ENCODE measurements at regions not wholly inside any gene's neighbourhood (a gene's known extent, or its start where the extent isn't known, plus 50 kb on each side); places are given as distances from the start of the nearest gene placed in this dataset.
A peak's percentile ranks its signal among the peaks of the same experiment; 100 is the strongest.

DNA sequence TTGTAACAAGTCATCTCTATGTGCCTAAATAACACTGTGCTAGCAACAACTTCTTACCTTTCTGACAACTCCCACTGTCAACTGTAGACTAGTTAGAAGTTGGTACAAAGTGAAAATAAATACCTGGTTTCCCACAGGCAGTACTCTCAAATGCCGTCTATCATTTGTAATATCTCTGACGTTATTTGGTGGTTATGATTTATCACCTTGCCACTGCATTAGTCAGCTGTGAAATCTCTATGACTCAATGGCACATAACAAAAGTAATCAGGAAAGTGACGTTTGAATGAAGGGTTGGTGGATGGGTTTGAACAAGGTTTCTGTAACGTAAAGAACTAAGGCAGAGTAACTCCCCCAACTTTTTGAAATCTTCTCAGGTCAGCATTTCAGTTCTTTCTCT lies 592.3 kb downstream of the MAT2B start:
- DNase-seq (ENCODE audit: low read depth), result peak; percentile 92

DNA sequence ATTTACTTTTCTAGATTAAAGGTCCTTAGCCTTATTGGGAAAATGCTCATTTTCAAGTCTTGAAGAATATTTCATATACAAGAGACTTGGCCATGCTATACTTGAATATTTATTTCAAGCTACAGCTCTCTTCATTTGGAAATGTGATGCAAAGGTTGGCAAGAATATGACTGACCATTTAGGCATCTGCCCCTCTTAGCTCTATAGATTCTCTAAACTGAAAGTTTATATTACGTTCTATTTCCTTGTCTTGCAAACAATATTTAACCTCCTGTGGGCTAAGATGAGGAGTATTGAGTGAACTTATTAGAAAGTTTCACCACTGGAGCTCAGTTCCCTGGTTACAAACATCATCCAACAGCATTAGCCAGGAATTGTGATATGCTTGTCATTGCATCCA lies 593.1 kb downstream of the MAT2B start:
- no peak overlapping the region for H3K4me3 ChIP-seq (ENCODE audit: low read length)
- no peak for DNase-seq (ENCODE audit: low read depth)
- TF ChIP-seq, protein P1, sequence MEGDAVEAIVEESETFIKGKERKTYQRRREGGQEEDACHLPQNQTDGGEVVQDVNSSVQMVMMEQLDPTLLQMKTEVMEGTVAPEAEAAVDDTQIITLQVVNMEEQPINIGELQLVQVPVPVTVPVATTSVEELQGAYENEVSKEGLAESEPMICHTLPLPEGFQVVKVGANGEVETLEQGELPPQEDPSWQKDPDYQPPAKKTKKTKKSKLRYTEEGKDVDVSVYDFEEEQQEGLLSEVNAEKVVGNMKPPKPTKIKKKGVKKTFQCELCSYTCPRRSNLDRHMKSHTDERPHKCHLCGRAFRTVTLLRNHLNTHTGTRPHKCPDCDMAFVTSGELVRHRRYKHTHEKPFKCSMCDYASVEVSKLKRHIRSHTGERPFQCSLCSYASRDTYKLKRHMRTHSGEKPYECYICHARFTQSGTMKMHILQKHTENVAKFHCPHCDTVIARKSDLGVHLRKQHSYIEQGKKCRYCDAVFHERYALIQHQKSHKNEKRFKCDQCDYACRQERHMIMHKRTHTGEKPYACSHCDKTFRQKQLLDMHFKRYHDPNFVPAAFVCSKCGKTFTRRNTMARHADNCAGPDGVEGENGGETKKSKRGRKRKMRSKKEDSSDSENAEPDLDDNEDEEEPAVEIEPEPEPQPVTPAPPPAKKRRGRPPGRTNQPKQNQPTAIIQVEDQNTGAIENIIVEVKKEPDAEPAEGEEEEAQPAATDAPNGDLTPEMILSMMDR (IDR thresholded peaks at IDR 0.05; ENCODE audit: insufficient read depth, low read depth, low read length, missing control alignments), result no peak

More for the DNA sequence above, 592.3 kb downstream of the MAT2B start:
- TF ChIP-seq, protein P1 (IDR thresholded peaks at IDR 0.05; ENCODE audit: insufficient read depth, low read depth, low read length, missing control alignments), result no peak
- H3K4me3 ChIP-seq (ENCODE audit: low read length), result no peak overlapping the region

DNA sequence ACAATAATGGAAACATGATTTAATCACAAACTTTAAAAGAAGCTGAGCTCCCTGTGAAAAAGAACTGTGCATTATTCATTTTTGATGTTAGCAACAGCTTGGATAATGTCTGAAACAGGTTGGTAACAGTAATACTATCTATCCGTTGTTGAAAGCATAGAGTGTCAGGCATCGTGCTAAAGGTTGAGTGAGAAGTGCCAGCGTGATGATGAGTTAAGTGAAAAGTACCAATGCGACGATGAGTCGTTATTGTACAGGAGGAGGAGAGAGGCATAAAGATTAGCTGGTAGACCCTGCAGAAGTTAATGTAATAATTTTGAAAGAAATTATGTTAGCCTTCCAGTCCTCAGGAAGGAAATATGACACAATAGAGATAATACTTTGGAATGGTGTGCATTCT lies 593.6 kb downstream of the MAT2B start:
- no peak for DNase-seq (ENCODE audit: low read depth)
- TF ChIP-seq, protein P1 (IDR thresholded peaks at IDR 0.05; ENCODE audit: insufficient read depth, low read depth, low read length, missing control alignments), result no peak
- no peak overlapping the region for H3K4me3 ChIP-seq (ENCODE audit: low read length)

DNA sequence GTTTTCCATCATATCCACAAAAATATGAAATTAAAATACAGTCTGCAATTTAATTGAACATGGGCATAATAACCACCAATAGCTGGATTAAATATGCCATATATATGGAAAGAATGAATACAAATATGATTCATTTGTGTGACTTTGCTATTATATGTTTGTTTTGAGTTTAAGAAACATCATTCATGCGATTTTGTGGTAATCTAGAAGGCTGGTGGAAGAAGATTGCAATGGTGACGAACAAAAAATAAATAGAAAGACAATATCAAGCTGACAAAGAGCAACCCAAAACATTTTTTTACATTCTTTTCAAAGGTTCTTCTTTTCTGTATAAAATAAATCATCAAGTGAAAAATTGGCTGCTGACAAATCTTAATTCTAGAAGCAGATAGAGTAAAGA lies 610.0 kb downstream of the MAT2B start:
- TF ChIP-seq, protein P1 (IDR thresholded peaks at IDR 0.05; ENCODE audit: insufficient read depth, low read depth, low read length, missing control alignments), result no peak

DNA sequence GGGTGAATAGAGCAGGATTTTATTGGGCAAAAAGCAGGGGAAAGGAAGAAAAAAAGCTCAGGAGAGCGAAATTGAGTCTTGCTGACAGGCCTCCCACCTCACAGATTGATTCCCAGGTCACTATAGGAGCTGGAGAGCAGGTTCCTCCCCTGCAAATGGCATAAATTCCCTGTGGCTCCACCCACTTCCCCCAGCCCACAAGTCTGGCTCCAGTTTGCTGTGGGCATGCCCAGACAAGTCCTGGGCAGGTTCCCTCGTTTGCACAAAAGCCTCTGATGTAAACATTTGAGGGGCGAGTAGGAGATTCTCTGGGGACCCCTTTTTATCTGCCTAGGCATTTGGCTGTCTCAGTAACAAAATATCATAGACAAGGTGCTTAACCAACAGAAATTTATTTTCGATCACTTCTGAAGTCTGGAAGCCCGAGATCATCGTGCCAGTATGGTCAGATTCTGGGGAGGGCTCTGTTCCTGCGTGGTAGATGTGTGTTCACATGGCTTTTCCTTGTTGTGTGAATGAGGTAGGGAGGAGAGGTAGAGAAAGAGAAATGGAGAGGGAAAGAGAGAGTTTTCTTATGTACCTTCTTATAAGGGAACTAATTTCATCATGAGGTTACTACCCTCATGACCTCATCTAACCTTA lies 614.5 kb downstream of the MAT2B start:
- DNase-seq (ENCODE audit: low read depth), result peak; percentile 61
- no peak overlapping the region for H3K4me3 ChIP-seq (ENCODE audit: low read length)
- TF ChIP-seq, protein P1 (IDR thresholded peaks at IDR 0.05; ENCODE audit: insufficient read depth, low read depth, low read length, missing control alignments), result no peak

More for the DNA sequence above, 610.0 kb downstream of the MAT2B start:
- no peak for DNase-seq (ENCODE audit: low read depth)
- H3K4me3 ChIP-seq (ENCODE audit: low read length), result no peak overlapping the region

GRCh38 chr5:164127527-164127926 lies 622.1 kb downstream of the MAT2B start:
- no peak for DNase-seq (ENCODE audit: low read depth)
- TF ChIP-seq, protein P1 (IDR thresholded peaks at IDR 0.05; ENCODE audit: insufficient read depth, low read depth, low read length, missing control alignments), result no peak

GRCh38 chr5:164132358-164132757 lies 626.9 kb downstream of the MAT2B start:
- TF ChIP-seq, protein P1 (IDR thresholded peaks at IDR 0.05; ENCODE audit: insufficient read depth, low read depth, low read length, missing control alignments), result no peak
- no peak overlapping the region for H3K4me3 ChIP-seq (ENCODE audit: low read length)
- no peak for DNase-seq (ENCODE audit: low read depth)

More at GRCh38 chr5:164127527-164127926, 622.1 kb downstream of the MAT2B start:
- H3K4me3 ChIP-seq (ENCODE audit: low read length), result no peak overlapping the region
